HG02610 (cell line): ENCODE measurements at regions not wholly inside any gene's neighbourhood (a gene's known extent, or its start where the extent isn't known, plus 50 kb on each side); places are given as distances from the start of the nearest gene placed in this dataset.
A peak's percentile ranks its signal among the peaks of the same experiment; 100 is the strongest.
"Not testable (repeated sequence)": the region's sequence is repeated elsewhere in the genome, so short reads cannot be mapped to it uniquely, and the experiment has no call there.

ENCODE experiments used
- ATAC-seq: cut with Tn5 transposase; IDR thresholded peaks from one replicate; pipeline ENCODE4 v1.9.1; 2021; ENCODE audit warnings: mild to moderate bottlenecking, moderate library complexity; ENCODE audit not compliant: unreplicated experiment

- ATAC-seq: no peak
Observed at GRCh38 chr15:81901319-81901718, 144.5 kb downstream of the MEX3B start.

GRCh38 chr15:81899730-81900129 is 146.1 kb downstream of the MEX3B start:
- no peak for ATAC-seq

- no peak for ATAC-seq
Observed at GRCh38 chr15:81899024-81899423, 146.8 kb downstream of the MEX3B start.

GRCh38 chr15:81897057-81897677 is 148.7 kb downstream of the MEX3B start:
- no peak for ATAC-seq

GRCh38 chr15:81896356-81896755 is 149.5 kb downstream of the MEX3B start:
- ATAC-seq: no peak

GRCh38 chr15:81895723-81896122 is 150.1 kb downstream of the MEX3B start:
- ATAC-seq: no peak

GRCh38 chr15:81894061-81894460 is 151.8 kb downstream of the MEX3B start:
- ATAC-seq: no peak

GRCh38 chr15:81893182-81893835 is 152.5 kb downstream of the MEX3B start:
- ATAC-seq: no peak

GRCh38 chr15:81890496-81890895 is 155.3 kb downstream of the MEX3B start:
- ATAC-seq: no peak

GRCh38 chr15:81889485-81889881 is 156.3 kb downstream of the MEX3B start:
- no peak for ATAC-seq

- no peak for ATAC-seq
Observed at GRCh38 chr15:81888748-81889484, 156.9 kb downstream of the MEX3B start.

- ATAC-seq: no peak
Observed at GRCh38 chr15:81887912-81888311, 157.9 kb downstream of the MEX3B start.

- not testable (repeated sequence) for ATAC-seq
Observed at GRCh38 chr15:81887188-81887587, 158.6 kb downstream of the MEX3B start.

- no peak for ATAC-seq
Observed at GRCh38 chr15:81886591-81886990, 159.2 kb downstream of the MEX3B start.

GRCh38 chr15:81886080-81886479 is 159.7 kb downstream of the MEX3B start:
- ATAC-seq: no peak

- no peak for ATAC-seq
Observed at GRCh38 chr15:81885135-81885534, 160.7 kb downstream of the MEX3B start.

- no peak for ATAC-seq
Observed at GRCh38 chr15:81882504-81882903, 163.3 kb downstream of the MEX3B start.

- no peak for ATAC-seq
Observed at GRCh38 chr15:81880833-81881232, 165.0 kb downstream of the MEX3B start.

GRCh38 chr15:81880314-81880713 is 165.5 kb downstream of the MEX3B start:
- ATAC-seq: peak; percentile 70

- ATAC-seq: not testable (repeated sequence)
Observed at GRCh38 chr15:81875717-81876116, 170.1 kb downstream of the MEX3B start.

GRCh38 chr15:81870746-81871106 is 175.1 kb downstream of the MEX3B start:
- not testable (repeated sequence) for ATAC-seq
